HFFc6 (cell line): ENCODE measurements at regions not wholly inside any gene's neighbourhood (a gene's known extent, or its start where the extent isn't known, plus 50 kb on each side); places are given as distances from the start of the nearest gene placed in this dataset.

ENCODE experiments used
- DNase-seq: peaks from one replicate; pipeline ENCODE4 v3.0.0-alpha.2; 2018
- H3K27ac Mint-ChIP-seq: 2 replicates; pipeline ENCODE4 v1.8.0; 2020; ENCODE audit warnings: mild to moderate bottlenecking, mixed read lengths
- H3K27me3 Mint-ChIP-seq: 2 replicates; pipeline ENCODE4 v1.8.0; 2021; ENCODE audit warnings: mild to moderate bottlenecking, moderate library complexity, mixed read lengths; ENCODE audit not compliant: insufficient read depth
- H3K36me3 Mint-ChIP-seq: 2 replicates; pipeline ENCODE4 v1.8.0; 2021; ENCODE audit warnings: low read depth, mixed read lengths
- H3K4me1 Mint-ChIP-seq: 2 replicates; pipeline ENCODE4 v1.8.0; 2020; ENCODE audit warnings: low read depth, mixed read lengths
- H3K4me3 Mint-ChIP-seq: 2 replicates; pipeline ENCODE4 v1.8.0; 2020; ENCODE audit warnings: mild to moderate bottlenecking, moderate library complexity, mixed read lengths
- H3K9me3 Mint-ChIP-seq: 2 replicates; pipeline ENCODE4 v1.8.0; 2020; ENCODE audit warnings: mild to moderate bottlenecking, mixed read lengths
- TF ChIP-seq, protein P1 (sequence below): fragments of 200-600 bp; sonication (generic); IDR thresholded peaks from 2 replicates; pipeline ENCODE4 v1.5.0; 2021; ENCODE audit warnings: antibody characterized with exemption, mild to moderate bottlenecking

DNA sequence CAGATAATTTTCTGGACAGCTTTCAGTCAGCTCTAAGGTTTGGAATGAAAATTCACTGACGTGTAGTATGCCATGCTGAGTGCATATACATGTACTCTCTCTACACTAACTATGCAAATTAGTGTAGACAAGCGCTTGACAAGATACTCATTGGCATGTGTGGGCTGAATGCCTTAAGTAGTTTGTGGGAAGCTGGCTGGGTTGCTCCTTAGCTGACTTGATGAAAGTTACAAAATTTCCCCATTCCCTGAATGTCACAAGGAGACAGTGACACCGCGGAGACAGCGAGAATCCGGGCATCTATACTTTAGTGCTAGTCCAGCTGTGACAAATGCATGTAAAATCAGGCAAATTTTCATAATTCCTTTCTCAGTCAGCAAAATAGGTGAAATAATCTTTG lies 51.6 kb upstream of the C5orf46 start:
- H3K4me3 Mint-ChIP-seq: no peak overlapping the region
- H3K27ac Mint-ChIP-seq: no peak overlapping the region
- no peaks in the 10 kb centered on the region for H3K9me3 Mint-ChIP-seq
- no peaks in the 10 kb centered on the region; the same call in 1 of the 2 replicates for H3K27me3 Mint-ChIP-seq
- TF ChIP-seq, protein P1, sequence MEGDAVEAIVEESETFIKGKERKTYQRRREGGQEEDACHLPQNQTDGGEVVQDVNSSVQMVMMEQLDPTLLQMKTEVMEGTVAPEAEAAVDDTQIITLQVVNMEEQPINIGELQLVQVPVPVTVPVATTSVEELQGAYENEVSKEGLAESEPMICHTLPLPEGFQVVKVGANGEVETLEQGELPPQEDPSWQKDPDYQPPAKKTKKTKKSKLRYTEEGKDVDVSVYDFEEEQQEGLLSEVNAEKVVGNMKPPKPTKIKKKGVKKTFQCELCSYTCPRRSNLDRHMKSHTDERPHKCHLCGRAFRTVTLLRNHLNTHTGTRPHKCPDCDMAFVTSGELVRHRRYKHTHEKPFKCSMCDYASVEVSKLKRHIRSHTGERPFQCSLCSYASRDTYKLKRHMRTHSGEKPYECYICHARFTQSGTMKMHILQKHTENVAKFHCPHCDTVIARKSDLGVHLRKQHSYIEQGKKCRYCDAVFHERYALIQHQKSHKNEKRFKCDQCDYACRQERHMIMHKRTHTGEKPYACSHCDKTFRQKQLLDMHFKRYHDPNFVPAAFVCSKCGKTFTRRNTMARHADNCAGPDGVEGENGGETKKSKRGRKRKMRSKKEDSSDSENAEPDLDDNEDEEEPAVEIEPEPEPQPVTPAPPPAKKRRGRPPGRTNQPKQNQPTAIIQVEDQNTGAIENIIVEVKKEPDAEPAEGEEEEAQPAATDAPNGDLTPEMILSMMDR: no peak
- no peaks in the 10 kb centered on the region for H3K4me1 Mint-ChIP-seq
- H3K36me3 Mint-ChIP-seq: no peaks in the 10 kb centered on the region
- DNase-seq: no peak

DNA sequence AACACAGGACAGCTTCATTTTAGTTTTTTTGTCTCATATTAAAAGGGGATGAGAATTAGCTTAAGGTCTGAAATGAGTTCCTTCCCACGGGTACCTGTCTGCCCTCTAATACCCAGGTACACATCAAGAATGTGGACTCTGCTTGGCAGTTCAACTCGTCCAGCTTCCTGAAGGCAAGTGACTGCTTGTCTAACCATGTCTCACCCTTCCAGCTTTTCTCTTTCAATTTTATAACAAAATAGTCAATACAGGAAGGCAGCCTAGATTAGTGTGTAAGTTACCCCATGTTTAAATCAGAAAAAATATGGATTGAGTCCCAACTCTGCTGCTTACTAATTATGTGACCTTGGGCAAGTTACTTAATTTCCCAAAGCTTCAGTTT lies 50.5 kb upstream of the C5orf46 start:
- TF ChIP-seq, protein P1: no peak
- no peaks in the 10 kb centered on the region; the same call in 1 of the 2 replicates for H3K27me3 Mint-ChIP-seq
- DNase-seq: no peak
- H3K4me3 Mint-ChIP-seq: no peak overlapping the region
- no peaks in the 10 kb centered on the region for H3K4me1 Mint-ChIP-seq
- no peak overlapping the region for H3K27ac Mint-ChIP-seq
- H3K9me3 Mint-ChIP-seq: no peaks in the 10 kb centered on the region
- no peaks in the 10 kb centered on the region for H3K36me3 Mint-ChIP-seq

DNA sequence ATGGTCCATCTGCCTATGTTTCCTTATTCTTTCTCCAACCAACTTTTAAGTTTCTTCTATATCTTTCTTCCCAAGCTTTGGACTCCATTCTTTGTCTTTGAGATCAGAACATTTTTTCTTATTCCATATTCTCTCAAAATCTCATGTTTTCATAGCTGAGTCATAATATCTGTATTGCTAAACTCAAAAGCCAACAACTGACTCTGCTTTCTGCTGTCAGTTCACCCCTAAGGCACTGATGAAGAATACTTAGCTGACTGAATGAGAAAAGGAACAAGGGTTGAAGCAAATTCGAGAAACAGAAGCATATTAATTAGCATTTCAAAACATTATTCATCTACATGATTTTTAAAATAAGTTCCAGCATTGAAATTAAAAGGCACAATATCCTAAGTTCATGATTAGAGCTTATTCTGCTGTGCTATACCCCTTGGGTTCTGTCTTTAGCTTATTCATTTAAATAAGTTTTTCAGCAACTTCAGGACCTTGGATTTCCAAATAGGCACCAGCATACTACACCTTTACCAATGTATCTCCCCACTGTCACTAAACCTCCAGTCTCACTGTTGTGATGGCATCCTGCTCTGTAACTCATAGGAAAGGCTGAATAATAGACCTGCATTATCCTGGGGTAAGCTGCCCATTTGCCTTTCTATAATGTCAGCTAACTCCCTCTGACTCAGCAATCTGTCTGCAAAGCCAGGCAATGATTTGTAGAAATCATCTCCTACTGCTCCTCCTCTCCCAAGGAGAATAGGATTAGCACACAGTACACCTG lies 49.9 kb upstream of the C5orf46 start:
- DNase-seq: no peak
- no peaks in the 10 kb centered on the region for H3K36me3 Mint-ChIP-seq
- H3K4me1 Mint-ChIP-seq: no peaks in the 10 kb centered on the region
- H3K9me3 Mint-ChIP-seq: no peaks in the 10 kb centered on the region
- no peaks in the 10 kb centered on the region for H3K27me3 Mint-ChIP-seq
- no peak overlapping the region for H3K27ac Mint-ChIP-seq
- no peak overlapping the region for H3K4me3 Mint-ChIP-seq
- TF ChIP-seq, protein P1: no peak
